ENCODE measurements at regions not wholly inside any gene's neighbourhood (a gene's known extent, or its start where the extent isn't known, plus 50 kb on each side); places are given as distances from the start of the nearest gene placed in this dataset.

- DNase-seq, result no peak
Observed at GRCh38 chr10:93180482-93180931, 106.8 kb downstream of the CYP26A1 start.

- DNase-seq, result no peak
Observed at GRCh38 chr10:93181271-93182048, 107.8 kb downstream of the CYP26A1 start.

DNA sequence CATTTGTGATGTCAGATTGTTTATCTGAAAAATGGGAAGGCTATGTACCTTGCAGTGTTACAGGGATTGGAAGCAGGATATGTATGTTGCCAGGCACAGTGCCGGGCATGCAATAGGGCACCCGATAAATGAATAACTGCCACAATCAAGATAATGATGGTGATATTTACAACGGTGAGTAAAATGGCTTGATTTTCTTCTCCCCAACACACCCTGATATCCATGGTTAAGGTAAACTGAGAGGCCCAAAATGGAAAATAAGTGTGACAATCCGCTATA, 108.3 kb downstream of the CYP26A1 start:
- no peak for DNase-seq

DNA sequence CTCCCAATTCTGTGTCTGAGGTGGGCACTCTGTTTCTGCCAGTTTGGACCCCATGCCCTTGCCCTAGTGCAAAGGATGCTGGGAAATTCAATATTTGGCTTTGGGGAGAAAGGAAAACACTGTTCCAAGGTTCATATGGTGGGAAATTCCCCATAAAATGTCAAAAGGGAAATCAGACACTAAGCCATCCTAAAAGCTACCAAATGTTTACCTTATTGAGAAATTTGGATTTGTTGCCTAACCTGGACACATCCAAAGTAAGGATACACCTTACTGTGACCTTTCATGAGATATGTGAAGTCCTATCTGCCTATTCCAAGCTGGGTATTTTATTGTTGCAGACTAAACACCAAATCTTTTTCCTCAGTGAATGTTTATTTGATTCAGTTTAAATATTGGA, 109.1 kb downstream of the CYP26A1 start:
- no peak for DNase-seq

DNA sequence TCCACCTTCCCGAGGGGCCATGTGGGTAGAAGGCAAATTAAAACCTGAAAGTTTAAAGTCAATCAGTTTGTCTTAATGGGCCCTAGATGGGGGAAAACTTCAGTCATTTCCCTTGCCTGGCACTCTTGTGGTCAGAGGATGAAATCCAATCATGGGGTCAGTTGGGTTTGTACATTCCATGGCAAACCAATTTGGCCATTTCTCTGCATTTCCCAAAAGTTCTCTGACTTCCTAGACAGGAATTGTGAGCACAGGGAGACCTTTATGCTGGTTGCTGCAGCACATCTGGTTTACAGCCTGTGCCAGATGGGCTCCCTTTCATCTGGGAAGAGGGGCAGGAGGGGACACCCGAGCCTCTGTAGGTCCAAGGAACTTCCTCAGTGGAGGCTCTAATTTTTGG, 113.0 kb downstream of the CYP26A1 start:
- no peak for DNase-seq

- no peak for DNase-seq
Observed at GRCh38 chr10:93189944-93190343, 116.3 kb downstream of the CYP26A1 start.

- no peak for DNase-seq
Observed at GRCh38 chr10:93190372-93190771, 116.7 kb downstream of the CYP26A1 start.

DNA sequence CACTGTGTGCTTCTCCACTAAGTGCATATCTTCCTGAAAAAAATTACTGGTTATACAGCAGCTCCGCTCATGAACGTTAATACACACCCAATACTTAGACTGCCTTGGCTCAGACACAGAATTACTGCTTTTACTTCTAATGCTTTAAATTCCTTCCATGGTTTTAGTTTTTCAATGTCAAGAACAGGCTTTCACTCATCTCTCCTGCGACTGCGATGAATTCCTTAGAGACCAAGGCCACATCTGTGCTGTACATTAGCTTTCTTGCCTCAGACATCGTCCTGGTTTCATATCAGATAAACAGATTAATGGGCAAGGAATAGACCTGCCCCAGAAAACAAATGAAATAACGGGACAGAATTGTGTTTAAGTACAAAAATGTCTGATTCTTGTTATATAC, 120.2 kb downstream of the CYP26A1 start:
- DNase-seq, result no peak

DNA sequence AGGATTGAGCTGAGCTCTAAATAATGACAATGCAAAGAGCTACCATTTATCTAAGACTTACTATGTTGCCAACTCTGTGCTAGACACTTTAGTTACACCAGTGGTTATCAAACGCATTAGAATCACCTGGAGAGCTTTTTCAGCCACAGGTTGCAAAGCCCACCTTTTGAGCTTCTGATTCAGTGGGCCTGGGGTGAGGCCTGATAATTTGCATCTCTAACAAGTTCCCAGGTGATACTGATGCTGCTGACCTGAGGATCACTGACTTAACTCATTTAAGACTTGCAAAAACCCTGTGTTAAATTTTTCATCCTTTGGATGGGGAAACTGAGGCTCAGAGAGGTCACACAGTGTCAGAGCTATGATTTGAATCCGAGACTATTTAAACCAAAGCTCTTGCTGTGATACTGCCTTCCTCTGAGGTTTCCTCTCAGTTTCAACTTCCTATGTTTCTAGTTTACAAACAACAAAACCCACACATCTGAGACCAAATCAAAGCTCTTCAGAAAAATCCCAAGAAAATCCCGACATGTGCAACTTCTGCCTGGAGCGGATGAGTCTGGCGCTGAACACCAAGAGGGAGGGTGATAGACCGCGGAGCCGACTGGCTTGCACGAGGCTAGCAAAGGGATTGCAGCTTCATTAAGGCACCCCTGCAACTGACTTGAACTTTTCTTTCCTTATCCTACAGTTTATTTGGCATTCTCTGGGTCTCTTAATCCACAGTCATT, 124.9 kb downstream of the CYP26A1 start:
- no peak for DNase-seq

GRCh38 chr10:93199191-93199751, 125.6 kb downstream of the CYP26A1 start:
- peak; percentile 68 for DNase-seq

DNA sequence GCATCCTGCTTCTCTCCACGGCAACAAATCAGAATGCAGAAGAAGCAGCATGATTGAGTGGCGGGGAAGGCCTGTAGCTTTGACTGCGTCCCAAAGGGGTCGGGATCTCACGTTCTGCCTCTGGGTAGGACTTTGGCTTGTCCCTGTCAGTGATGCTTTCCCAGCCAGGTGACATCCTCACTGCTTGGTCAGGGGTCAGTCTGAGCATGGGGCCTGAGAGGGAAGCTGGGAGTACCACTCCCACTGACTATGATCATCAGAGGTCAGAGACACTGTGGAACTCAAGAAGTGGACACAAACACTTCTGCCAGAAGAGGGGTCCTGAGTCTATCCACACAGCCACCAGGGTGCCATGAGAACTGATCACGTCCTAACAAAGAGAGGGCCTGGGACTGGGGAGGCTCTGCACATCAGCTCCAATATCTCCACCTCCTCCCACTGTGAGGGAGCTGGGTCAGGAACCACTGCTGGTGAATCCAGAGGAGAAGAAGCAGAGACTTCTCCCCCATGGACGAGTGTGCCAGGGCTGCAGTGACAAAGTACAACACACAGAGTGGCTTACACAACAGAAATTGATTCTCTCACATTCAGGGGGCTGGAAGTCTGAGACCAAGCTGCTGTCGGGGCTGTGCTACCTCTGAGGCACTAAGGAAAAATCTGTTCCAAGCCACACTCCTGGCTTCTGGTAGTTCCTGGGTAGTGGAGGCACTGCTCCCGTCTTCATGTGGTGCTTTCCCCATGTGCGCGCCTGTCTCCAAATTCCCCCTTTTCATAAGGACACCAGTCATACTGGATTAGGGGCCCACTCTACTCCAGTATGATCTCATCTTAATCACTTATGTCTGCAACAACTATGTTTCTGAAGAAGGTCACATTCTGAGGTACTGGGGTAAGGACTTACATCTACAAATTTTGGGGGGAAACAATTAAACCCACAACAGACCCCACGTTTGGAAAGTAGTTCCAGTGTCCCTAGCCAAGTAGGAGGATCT, 131.1 kb downstream of the CYP26A1 start:
- DNase-seq, result no peak

- DNase-seq, result no peak
Observed at GRCh38 chr10:93206652-93207051, 133.0 kb downstream of the CYP26A1 start.

- no peak for DNase-seq
Observed at GRCh38 chr10:93208717-93209464, 135.2 kb downstream of the CYP26A1 start.

DNA sequence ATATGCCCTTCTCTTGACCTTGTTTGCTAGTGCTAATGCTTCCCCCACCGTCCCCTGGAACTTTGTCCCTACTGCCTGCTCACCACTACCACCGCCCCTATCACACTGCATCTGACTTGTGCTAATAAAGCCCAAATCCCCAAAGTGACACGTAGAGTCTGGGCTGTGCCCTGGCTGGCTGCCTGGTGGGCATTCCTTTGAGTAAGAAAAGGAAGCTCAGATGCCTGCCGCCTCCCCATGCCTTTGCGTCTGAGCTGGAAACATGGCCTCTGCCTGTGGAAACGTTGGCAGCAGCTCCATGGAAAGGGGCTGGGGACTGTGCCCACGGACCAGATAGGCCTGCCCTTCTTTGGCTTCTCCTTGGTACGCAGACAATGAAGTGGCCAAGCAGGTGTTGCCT, 138.3 kb downstream of the CYP26A1 start:
- no peak for DNase-seq

DNA sequence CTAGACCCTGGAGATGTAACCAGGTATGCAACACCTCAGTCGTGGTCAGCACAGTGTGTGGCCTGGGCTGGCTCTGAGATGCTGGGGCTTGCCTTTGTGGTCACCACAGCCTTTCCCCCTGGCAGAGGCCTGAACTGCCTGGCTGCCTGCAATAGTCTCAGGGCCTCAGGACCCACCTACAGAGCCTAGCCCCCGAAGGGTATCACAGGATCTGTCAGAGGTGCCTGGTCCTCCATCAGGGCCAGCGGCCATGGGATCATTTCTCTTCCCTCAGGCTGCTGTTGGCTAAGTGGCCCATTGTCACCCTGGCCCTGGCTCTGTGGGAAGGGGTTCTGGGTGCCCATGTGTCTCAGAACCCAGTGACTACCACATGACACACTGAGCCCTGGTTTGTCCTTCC, 141.6 kb downstream of the CYP26A1 start:
- DNase-seq, result no peak

DNA sequence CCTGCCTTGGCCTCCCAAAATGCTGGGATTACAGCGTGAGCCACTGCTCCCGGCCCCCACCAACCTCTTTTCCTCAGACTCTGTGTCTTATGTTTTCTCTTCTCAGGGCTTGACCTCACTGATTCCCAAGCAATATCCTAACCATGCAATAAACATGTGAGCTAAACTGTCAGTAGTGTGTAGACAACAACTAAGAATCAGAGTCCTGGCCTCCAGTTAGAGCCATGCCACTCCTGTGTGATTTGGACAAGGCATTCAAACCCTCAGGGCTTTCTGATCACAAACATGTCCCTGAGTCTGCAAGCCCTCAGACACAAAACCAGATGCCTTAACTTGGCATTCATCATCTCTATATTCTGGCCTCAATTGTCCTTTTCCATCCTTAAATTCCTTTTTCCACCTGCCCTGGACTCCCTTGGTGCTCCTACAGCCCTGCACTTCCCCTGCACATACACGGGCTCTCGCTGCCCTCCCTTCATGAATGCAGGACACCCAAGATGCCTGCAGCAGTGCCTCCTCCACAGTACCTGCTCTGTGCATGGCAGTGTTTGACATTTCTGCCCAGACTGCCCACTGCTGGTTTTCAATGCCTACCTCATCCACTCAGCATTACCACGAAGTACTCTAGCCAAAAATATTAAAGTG, 142.8 kb downstream of the CYP26A1 start:
- DNase-seq, result no peak

- DNase-seq, result no peak
Observed at GRCh38 chr10:93218386-93218785, 144.7 kb downstream of the CYP26A1 start.

DNA sequence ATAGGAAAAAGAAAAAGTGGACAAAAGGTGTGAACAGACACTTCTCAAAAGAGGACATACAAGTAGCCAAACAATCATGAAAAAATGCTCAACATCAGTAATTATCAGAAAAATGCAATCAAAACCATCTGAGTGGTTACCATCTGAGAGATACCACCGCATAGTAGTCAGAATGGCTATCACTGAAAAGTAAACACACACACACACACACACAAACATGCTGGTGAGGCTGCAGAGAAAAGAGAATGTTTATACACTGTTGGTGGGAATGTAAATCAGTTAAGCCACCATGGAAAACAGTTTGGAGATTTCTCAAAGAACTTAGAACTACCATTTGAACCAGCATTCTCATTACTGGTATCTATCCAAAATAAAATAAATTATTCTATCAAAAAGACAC, 145.7 kb downstream of the CYP26A1 start:
- DNase-seq, result no peak

- no peak for DNase-seq
Observed at GRCh38 chr10:93220296-93221170, 146.8 kb downstream of the CYP26A1 start.

DNA sequence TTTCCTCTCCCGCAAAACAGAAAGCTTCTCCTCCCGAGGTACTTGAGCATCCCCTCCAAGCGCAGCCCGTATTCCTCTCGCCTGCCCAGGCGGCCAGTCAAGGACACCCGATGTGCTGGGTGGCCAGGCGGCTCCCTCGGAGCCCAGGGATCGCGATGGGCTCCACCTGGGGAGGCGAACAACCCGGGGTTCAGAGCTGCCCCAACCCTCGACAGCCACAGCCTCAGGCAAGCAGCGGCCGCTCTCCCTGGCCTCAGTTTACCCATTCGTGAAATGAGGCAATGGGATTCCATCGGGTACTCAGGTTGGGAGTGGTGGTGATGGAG, 147.4 kb downstream of the CYP26A1 start:
- DNase-seq, result no peak

DNA sequence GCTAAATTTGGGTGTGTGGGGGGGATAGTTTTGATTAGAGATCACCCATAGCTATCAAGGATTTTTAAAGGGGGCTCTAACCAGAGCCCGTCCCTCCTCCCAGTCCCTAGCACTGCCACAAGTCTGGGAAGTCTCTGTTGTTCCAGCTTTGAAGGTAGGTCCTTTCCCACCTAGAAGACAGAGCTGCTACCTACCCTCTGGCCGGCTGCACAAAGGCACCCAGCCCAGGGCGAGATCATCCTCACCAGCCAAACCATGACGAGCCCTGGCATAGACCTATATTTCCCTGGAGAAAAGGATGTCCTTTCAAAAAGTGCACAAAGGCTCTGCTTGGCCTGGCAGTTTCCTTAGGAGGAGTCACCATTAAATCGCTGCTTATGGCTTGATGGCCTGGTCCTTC, 147.8 kb downstream of the CYP26A1 start:
- no peak for DNase-seq

Measured in OCI-M1 (cell line).